WTC11 (cell line): ENCODE measurements at regions not wholly inside any gene's neighbourhood (a gene's known extent, or its start where the extent isn't known, plus 50 kb on each side); places are given as distances from the start of the nearest gene placed in this dataset.

Experiments used
- ATAC-seq: fragments of 200-7000 bp; cut with Tn5 transposase; 2 replicates; pipeline ENCODE4 v1.10.0; 2021; ENCODE audit warnings: mild to moderate bottlenecking, moderate library complexity
- CTCF ChIA-PET: fragments of 300-600 bp; sonication (Branson Sonifier 250); formaldehyde crosslinking; loops from one replicate; lab custom pipeline; 2021; ENCODE audit warnings: antibody characterized with exemption; lab: Charles Lee
- POLR2A ChIA-PET: fragments of 350-600 bp; sonication (Branson Sonifier 250); formaldehyde crosslinking; loops from one replicate; lab custom pipeline; 2021; ENCODE audit warnings: antibody characterized with exemption; lab: Charles Lee
- DNase-seq: peaks from one replicate; pipeline ENCODE4 v3.0.0; 2021; ENCODE audit warnings: low spot score
- H3K27ac Mint-ChIP-seq: 2 replicates; pipeline ENCODE4 v1.8.0; 2021; ENCODE audit warnings: mixed read lengths
- H3K27me3 Mint-ChIP-seq: 2 replicates; pipeline ENCODE4 v1.8.0; 2021; ENCODE audit warnings: low read depth, mild to moderate bottlenecking, moderate library complexity, mixed read lengths
- H3K36me3 Mint-ChIP-seq: 2 replicates; pipeline ENCODE4 v1.8.0; 2021; ENCODE audit warnings: mixed read lengths
- H3K4me1 Mint-ChIP-seq: 2 replicates; pipeline ENCODE4 v1.8.0; 2022; ENCODE audit warnings: mixed read lengths
- H3K4me3 Mint-ChIP-seq: 2 replicates; pipeline ENCODE4 v1.8.0; 2021; ENCODE audit warnings: mild to moderate bottlenecking, moderate library complexity, mixed read lengths
- H3K9me3 Mint-ChIP-seq: 2 replicates; pipeline ENCODE4 v1.8.0; 2021; ENCODE audit warnings: mixed read lengths
- CREB1 ChIP-seq: sonication (generic); formaldehyde crosslinking; IDR thresholded peaks from 2 replicates; pipeline ENCODE4 v1.8.0; 2023; ENCODE audit warnings: mild to moderate bottlenecking, missing genetic modification reagents
- CREM ChIP-seq: sonication (generic); formaldehyde crosslinking; IDR thresholded peaks from 2 replicates; pipeline ENCODE4 v1.8.1; 2022; ENCODE audit warnings: mild to moderate bottlenecking, missing genetic modification reagents, moderate library complexity
- FOXP1 ChIP-seq: sonication (generic); formaldehyde crosslinking; IDR thresholded peaks from 2 replicates; pipeline ENCODE4 v1.8.0; 2022; ENCODE audit warnings: missing genetic modification reagents, mild to moderate bottlenecking, moderate library complexity, borderline replicate concordance
- NFATC4 ChIP-seq: fragments of 250-450 bp; sonication (Bioruptor Pico); IDR thresholded peaks from 2 replicates; pipeline ENCODE4 v1.9.0; 2021; ENCODE audit warnings: mild to moderate bottlenecking
- SMAD4 ChIP-seq: sonication (generic); formaldehyde crosslinking; IDR thresholded peaks from 2 replicates; pipeline ENCODE4 v1.8.0; 2022; ENCODE audit warnings: mild to moderate bottlenecking, missing genetic modification reagents
- SOX15 ChIP-seq: fragments of 250-450 bp; sonication (Bioruptor Pico); IDR thresholded peaks from 2 replicates; pipeline ENCODE4 v1.9.0; 2021; ENCODE audit warnings: mild to moderate bottlenecking
- TCF7 ChIP-seq: sonication (generic); formaldehyde crosslinking; IDR thresholded peaks from 2 replicates; pipeline ENCODE4 v1.8.0; 2022; ENCODE audit warnings: mild to moderate bottlenecking, low read depth, missing genetic modification reagents, moderate library complexity
- ZNF232 ChIP-seq: sonication (generic); formaldehyde crosslinking; IDR thresholded peaks from 2 replicates; pipeline ENCODE4 v1.8.0; 2022; ENCODE audit warnings: mild to moderate bottlenecking, missing genetic modification reagents
- ZNF263 ChIP-seq: sonication (generic); formaldehyde crosslinking; IDR thresholded peaks from 2 replicates; pipeline ENCODE4 v1.8.1; 2022; ENCODE audit warnings: low read depth, mild to moderate bottlenecking, moderate library complexity, missing genetic modification reagents
- ZNF416 ChIP-seq: fragments of 250-450 bp; sonication (Bioruptor Pico); IDR thresholded peaks from 2 replicates; pipeline ENCODE4 v1.9.0; 2021; ENCODE audit warnings: mild to moderate bottlenecking, inconsistent platforms
- TF ChIP-seq, protein P1 (sequence below): fragments of 200-600 bp; IDR thresholded peaks from 2 replicates; pipeline ENCODE4 v1.8.0; 2022; ENCODE audit warnings: antibody characterized with exemption
- TF ChIP-seq, protein P2 (sequence below): fragments of 250-450 bp; sonication (Bioruptor Pico); IDR thresholded peaks from 2 replicates; pipeline ENCODE4 v1.9.0; 2021; ENCODE audit warnings: moderate library complexity, mild to moderate bottlenecking, inconsistent platforms, borderline replicate concordance
- TF ChIP-seq, protein P3 (sequence below): sonication (generic); formaldehyde crosslinking; conservative IDR thresholded peaks from 2 replicates; pipeline ENCODE4 v1.8.1; 2023; ENCODE audit warnings: mild to moderate bottlenecking, low read depth, missing genetic modification reagents, moderate library complexity
- TF ChIP-seq, protein P4 (sequence below): fragments of 250-450 bp; sonication (Bioruptor Pico); IDR thresholded peaks from 2 replicates; pipeline ENCODE4 v1.9.0; 2021; ENCODE audit warnings: mild to moderate bottlenecking, borderline replicate concordance
- TF ChIP-seq, protein P5 (sequence below): sonication (generic); formaldehyde crosslinking; IDR thresholded peaks from 2 replicates; pipeline ENCODE4 v1.8.0; 2022; ENCODE audit warnings: mild to moderate bottlenecking, missing genetic modification reagents

DNA sequence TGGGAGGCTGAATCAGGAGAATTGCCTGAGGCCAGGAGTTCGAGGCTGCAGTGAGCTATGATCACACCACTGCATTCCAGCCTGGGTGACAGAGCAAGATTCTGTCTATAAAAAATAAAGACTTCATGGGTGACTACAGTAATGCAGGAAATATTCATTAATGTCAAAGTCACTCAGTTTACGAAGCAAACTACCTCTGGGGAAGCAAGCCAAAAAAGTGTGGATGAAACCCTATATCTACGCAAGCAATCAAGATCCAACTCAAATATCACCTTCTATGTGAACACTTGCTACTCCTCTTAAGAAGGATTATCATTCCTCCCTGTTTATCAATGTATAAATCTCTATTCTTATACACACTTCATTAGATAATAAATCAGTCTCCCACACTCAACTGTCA lies 434.8 kb downstream of the SETD4 start:
- Mint-ChIP-seq H3K27me3 (no peaks in the 10 kb centered on the region), H3K4me1 (peaks cover 36% of the 10 kb centered on the region), H3K9me3 (peaks cover 8% of the 10 kb centered on the region; the same call in 1 of the 2 replicates), H3K27ac (no peak overlapping the region), H3K4me3 (no peak overlapping the region), H3K36me3 (no peaks in the 10 kb centered on the region)
- no peak for ATAC-seq
- POLR2A ChIA-PET: no interaction called here
- TF ChIP-seq, protein P1, sequence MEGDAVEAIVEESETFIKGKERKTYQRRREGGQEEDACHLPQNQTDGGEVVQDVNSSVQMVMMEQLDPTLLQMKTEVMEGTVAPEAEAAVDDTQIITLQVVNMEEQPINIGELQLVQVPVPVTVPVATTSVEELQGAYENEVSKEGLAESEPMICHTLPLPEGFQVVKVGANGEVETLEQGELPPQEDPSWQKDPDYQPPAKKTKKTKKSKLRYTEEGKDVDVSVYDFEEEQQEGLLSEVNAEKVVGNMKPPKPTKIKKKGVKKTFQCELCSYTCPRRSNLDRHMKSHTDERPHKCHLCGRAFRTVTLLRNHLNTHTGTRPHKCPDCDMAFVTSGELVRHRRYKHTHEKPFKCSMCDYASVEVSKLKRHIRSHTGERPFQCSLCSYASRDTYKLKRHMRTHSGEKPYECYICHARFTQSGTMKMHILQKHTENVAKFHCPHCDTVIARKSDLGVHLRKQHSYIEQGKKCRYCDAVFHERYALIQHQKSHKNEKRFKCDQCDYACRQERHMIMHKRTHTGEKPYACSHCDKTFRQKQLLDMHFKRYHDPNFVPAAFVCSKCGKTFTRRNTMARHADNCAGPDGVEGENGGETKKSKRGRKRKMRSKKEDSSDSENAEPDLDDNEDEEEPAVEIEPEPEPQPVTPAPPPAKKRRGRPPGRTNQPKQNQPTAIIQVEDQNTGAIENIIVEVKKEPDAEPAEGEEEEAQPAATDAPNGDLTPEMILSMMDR: no peak
- TF ChIP-seq ZNF263 (CRISPR knock-in tag) (no peak), ZNF232 (CRISPR knock-in tag) (no peak)
- CTCF ChIA-PET: no interaction called here
- DNase-seq: no peak

DNA sequence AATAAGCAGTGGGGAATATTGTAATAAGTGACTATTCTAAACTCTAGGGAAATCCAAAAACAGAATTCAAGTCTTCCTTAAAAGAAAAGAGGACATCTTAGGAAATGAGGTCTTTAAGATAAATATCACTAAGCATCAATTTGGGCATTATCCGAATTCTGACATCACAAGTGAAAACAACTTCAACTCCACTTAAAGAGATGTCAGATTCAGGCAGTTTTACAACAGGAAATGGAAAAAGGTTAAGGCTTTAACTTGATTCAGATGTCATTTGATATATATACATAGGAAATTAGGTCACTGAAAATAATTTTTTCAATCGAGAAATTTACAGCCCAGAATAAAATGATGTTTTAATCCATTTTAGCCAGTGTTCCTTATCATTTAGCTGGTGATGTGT lies 435.4 kb downstream of the SETD4 start:
- Mint-ChIP-seq H3K4me1 (peaks cover 36% of the 10 kb centered on the region), H3K9me3 (peaks cover 8% of the 10 kb centered on the region; the same call in 1 of the 2 replicates), H3K4me3 (no peak overlapping the region), H3K27ac (no peak overlapping the region), H3K27me3 (no peaks in the 10 kb centered on the region), H3K36me3 (no peaks in the 10 kb centered on the region)
- ATAC-seq (no peak), DNase-seq (no peak)
- ChIA-PET CTCF (no interaction called here), POLR2A (no interaction called here)
- TF ChIP-seq, protein P1: no peak
- TF ChIP-seq, protein P2, sequence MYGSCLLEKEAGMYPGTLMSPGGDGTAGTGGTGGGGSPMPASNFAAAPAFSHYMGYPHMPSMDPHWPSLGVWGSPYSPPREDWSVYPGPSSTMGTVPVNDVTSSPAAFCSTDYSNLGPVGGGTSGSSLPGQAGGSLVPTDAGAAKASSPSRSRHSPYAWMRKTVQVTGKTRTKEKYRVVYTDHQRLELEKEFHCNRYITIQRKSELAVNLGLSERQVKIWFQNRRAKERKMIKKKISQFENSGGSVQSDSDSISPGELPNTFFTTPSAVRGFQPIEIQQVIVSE (CRISPR knock-in tag): no peak
- no peak for TF ChIP-seq SMAD4 (CRISPR knock-in tag)
- no peak for TF ChIP-seq ZNF263 (CRISPR knock-in tag)
- TF ChIP-seq, protein P3, sequence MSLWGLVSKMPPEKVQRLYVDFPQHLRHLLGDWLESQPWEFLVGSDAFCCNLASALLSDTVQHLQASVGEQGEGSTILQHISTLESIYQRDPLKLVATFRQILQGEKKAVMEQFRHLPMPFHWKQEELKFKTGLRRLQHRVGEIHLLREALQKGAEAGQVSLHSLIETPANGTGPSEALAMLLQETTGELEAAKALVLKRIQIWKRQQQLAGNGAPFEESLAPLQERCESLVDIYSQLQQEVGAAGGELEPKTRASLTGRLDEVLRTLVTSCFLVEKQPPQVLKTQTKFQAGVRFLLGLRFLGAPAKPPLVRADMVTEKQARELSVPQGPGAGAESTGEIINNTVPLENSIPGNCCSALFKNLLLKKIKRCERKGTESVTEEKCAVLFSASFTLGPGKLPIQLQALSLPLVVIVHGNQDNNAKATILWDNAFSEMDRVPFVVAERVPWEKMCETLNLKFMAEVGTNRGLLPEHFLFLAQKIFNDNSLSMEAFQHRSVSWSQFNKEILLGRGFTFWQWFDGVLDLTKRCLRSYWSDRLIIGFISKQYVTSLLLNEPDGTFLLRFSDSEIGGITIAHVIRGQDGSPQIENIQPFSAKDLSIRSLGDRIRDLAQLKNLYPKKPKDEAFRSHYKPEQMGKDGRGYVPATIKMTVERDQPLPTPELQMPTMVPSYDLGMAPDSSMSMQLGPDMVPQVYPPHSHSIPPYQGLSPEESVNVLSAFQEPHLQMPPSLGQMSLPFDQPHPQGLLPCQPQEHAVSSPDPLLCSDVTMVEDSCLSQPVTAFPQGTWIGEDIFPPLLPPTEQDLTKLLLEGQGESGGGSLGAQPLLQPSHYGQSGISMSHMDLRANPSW: no peak
- TF ChIP-seq FOXP1 (CRISPR knock-in tag): no peak
- TF ChIP-seq CREB1 (CRISPR knock-in tag): no peak
- TF ChIP-seq CREM (CRISPR knock-in tag): no peak
- no peak for TF ChIP-seq SOX15 (CRISPR knock-in tag)
- TF ChIP-seq NFATC4 (CRISPR knock-in tag): no peak
- TF ChIP-seq, protein P4, sequence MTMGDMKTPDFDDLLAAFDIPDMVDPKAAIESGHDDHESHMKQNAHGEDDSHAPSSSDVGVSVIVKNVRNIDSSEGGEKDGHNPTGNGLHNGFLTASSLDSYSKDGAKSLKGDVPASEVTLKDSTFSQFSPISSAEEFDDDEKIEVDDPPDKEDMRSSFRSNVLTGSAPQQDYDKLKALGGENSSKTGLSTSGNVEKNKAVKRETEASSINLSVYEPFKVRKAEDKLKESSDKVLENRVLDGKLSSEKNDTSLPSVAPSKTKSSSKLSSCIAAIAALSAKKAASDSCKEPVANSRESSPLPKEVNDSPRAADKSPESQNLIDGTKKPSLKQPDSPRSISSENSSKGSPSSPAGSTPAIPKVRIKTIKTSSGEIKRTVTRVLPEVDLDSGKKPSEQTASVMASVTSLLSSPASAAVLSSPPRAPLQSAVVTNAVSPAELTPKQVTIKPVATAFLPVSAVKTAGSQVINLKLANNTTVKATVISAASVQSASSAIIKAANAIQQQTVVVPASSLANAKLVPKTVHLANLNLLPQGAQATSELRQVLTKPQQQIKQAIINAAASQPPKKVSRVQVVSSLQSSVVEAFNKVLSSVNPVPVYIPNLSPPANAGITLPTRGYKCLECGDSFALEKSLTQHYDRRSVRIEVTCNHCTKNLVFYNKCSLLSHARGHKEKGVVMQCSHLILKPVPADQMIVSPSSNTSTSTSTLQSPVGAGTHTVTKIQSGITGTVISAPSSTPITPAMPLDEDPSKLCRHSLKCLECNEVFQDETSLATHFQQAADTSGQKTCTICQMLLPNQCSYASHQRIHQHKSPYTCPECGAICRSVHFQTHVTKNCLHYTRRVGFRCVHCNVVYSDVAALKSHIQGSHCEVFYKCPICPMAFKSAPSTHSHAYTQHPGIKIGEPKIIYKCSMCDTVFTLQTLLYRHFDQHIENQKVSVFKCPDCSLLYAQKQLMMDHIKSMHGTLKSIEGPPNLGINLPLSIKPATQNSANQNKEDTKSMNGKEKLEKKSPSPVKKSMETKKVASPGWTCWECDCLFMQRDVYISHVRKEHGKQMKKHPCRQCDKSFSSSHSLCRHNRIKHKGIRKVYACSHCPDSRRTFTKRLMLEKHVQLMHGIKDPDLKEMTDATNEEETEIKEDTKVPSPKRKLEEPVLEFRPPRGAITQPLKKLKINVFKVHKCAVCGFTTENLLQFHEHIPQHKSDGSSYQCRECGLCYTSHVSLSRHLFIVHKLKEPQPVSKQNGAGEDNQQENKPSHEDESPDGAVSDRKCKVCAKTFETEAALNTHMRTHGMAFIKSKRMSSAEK (CRISPR knock-in tag): no peak
- TF ChIP-seq, protein P5, sequence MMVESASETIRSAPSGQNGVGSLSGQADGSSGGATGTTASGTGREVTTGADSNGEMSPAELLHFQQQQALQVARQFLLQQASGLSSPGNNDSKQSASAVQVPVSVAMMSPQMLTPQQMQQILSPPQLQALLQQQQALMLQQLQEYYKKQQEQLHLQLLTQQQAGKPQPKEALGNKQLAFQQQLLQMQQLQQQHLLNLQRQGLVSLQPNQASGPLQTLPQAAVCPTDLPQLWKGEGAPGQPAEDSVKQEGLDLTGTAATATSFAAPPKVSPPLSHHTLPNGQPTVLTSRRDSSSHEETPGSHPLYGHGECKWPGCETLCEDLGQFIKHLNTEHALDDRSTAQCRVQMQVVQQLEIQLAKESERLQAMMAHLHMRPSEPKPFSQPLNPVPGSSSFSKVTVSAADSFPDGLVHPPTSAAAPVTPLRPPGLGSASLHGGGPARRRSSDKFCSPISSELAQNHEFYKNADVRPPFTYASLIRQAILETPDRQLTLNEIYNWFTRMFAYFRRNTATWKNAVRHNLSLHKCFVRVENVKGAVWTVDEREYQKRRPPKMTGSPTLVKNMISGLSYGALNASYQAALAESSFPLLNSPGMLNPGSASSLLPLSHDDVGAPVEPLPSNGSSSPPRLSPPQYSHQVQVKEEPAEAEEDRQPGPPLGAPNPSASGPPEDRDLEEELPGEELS (CRISPR knock-in tag): no peak
- no peak for TF ChIP-seq TCF7
- TF ChIP-seq ZNF416 (CRISPR knock-in tag): no peak
